GM18867 (cell line): ENCODE measurements at regions not wholly inside any gene's neighbourhood (a gene's known extent, or its start where the extent isn't known, plus 50 kb on each side); places are given as distances from the start of the nearest gene placed in this dataset.

Experiments
- ATAC-seq: cut with Tn5 transposase; IDR thresholded peaks from one replicate; pipeline ENCODE4 v1.9.1; 2021; ENCODE audit warnings: mild to moderate bottlenecking, moderate library complexity; ENCODE audit not compliant: unreplicated experiment

DNA sequence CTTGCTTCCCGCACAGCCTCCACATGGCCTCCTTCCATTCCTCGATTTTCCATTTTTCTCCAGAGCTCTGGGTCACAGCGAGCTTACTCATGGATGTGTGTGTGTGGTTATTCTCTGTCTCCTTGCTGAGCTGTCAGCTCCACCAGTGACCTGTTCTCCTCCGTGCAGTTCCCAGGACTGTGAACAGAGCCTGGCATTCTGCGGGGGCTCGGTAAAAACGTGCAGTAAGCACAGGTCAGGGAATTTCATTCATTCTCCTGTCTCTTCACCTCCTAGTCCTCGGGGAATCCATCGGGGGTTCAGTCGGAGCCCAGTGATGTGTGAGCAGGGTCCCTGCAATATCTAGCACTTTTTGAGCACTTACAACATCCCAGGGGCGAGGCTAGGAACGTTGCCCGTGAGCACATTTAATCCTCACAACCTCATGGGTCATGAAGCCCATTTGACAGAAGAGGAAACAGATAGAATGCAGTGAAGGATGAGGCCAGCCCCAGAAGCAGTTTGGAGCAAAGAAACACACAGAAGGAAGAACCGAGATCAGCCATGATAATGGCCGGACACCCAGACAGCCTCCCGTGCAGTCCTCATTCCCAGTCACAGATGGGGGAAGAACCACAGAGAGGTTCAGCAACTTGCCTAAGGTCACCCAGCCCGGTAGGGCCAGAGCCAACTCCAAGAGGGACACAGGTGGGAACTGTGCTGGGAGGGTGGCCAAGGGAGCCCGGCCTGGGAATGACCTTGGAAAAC, 183.2 kb upstream of the GSE1 start:
- ATAC-seq: no peak

DNA sequence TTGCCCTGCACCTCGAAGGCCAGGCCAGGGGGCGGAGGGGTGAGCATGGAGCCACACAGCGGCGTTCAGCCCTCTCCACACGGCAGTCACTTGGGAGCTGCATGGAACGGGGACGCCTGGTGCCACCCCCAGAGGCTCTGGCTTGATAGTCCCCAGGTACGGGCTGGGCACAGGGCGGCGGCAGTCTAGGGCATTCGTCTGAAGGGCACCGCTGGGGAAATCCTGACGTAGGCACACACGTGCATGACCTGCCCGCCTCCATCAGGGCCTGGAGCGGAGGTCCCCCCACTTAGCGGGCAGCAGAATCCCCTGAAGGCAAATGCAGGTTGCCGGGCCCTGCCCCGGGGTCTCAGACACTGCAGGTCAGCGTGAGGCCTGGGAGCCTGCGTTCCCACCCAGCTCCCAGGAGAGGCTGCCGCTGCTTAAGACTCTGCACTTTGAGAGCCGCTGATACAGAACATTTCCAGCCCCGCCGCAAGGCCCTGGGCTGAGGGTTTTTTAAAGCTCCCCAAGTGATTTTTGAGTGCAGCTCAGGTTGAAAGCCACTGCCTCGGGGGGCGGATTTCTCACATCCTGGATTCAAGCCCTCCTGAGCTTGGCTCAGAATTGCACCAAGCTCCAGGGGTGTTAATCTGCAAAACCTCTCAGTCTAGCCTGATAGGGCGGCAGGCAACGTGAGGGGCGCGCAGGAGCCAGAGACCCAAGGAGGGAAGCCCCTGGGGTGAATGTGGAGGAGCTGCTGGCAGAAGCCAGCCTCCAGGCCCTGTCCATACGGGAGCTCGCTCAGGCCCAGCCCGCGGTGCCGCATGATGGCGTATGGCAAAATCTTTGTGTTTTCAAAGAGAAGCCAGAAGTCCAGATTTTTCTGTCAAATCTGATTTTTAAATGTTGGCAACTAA, 182.3 kb upstream of the GSE1 start:
- no peak for ATAC-seq

DNA sequence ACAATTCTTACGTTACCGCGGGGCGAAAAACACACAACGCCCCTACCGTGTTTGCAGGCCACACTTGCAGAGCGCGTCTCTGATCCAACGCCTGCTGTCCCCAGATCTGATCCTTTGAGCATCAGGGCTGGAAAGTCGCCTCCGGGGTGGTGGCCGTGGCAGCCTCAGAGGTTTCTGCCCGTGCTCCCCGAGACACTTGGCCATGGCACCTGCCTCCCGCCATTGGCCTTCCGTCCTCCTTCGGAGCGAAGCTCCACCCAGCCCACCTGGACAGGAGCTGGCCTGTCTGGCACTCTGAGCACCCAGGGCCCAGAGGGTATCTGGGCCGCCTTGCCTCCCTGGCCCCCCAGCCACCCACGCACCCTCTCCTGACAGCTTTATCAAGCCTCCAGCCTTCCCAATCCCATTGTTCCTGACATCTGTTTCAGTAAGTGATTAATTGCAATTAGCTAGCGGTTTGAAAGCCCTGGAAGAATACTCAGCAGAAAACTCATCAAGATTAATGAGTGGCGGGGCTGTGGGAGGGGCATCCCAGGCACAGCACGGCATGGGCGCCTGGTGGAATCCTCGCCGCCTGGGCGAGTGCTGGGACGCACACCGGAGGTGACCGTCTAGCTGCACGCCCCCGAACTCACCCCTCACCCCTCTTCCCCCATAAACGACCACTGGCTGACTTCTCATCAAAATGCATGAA, 181.5 kb upstream of the GSE1 start:
- ATAC-seq: no peak

DNA sequence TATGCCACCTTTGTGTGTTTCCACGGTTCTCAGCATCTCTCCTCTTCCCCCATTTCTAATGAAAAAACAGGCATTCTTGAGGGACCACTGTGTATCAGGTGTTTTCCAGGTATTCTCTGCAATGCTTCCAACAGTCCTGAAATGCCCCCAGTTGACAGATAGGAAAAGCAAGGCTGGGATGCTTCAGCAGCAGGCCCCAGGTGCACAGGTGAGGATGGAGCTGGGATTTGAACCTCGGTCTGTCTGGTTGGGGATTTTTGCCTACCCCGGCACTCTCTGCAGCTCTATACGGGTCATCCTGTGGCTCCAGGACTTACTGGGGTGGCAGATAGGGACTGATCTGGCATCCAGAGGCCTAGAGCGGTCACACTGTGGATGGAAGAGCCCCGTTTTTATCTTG, 180.5 kb upstream of the GSE1 start:
- ATAC-seq: no peak

DNA sequence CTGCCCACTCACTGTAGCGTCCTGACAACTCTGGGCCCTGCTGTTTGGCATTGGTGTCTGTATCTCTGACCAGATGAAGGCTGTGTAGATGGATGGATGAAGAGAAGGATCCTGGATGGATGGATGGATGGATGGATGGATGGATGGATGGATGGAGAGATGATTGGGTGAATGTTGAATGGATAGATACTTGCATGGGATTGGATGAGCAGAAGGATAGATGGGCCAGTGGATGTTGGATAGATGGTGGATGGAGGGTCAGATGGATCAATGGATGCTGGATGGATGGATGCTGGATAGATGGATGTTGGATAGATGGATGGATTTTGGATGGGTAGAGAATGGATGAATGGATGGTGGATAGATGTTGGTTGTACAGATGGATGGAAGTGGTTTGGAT, 179.6 kb upstream of the GSE1 start:
- no peak for ATAC-seq

DNA sequence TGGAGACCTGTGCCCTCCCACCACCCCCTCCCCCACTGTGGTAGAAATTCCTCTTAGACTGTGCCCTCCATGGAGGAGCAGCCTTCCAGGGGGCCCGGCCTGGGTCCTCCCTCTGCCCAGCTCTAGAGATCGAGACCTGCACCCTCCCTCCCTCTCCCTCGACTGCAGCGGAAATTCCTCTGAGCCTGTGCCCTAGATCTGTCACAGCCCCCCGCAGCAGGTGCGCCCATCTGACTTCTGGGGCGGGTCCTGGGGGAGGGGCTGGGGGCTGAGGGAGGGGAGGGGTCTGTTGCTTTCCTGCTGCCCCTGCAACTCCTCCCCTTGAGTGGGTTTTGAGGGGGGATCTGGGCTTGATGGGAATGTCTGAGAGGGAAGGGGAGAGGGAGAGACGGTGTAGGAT, 177.8 kb upstream of the GSE1 start:
- no peak for ATAC-seq

DNA sequence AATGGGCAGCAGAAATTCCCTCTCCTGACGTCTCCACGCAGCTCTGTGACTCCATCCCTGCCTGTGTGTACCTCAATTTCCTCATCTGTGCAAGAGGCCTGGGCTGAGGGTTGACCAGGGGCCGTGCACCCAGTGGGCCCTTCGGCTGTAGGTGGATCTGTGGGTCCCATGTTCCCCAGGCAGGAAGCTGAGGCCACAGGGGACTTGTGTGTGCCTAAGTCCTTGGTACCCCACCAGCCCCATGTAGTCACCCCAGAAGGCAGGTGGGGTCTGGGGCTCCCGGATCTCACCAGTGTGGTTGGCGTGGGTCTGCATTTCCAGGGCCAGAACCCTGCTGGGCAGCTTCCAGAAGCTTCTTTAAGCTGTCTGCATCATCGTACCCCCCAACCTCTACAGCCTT, 177.4 kb upstream of the GSE1 start:
- no peak for ATAC-seq

DNA sequence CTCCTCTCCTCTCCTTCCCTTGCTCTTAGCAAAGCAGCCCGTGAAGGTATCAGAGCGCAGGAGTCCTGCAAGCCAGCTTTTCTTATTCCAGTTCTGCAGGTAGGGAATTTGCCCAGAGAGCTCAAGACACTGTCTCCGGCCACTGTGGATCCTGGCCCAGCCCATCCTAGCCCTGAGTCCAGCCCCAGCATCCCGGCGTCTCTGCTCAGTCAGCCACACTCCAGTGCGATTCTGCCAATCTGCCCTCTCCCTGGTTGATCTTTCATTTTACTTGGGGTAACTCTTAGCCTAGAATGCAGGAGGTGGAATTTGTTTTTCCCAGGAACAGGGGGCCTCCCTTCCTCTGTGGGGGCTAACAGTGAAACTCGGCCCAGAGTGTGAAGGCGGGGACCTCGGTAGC, 176.9 kb upstream of the GSE1 start:
- no peak for ATAC-seq

DNA sequence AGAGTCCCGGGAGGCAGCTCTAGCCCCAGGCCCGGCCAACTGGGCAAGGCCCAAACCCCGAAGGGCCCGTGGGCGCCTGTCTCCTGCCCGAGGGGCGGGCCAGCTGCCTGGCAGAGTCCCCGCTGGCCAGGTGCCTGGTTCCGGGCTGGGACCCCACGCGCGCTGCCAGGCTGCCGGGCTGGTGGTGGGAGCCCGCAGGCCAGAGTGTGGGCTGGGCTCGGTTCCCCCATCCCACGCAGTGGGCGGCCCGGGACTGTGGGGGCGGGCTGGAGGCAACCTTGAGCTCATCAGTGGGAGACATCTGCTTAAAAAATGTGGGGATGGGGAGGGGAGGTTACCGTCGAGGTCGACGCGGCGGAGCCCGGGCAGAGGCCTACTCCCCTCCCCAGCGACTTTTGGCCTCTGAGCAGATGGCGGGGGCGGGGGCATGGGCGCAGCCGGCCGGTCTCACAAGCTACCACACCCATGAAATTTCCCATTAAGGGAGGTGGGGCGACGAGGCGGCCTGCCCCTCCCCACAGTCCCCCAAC, 176.4 kb upstream of the GSE1 start:
- no peak for ATAC-seq

DNA sequence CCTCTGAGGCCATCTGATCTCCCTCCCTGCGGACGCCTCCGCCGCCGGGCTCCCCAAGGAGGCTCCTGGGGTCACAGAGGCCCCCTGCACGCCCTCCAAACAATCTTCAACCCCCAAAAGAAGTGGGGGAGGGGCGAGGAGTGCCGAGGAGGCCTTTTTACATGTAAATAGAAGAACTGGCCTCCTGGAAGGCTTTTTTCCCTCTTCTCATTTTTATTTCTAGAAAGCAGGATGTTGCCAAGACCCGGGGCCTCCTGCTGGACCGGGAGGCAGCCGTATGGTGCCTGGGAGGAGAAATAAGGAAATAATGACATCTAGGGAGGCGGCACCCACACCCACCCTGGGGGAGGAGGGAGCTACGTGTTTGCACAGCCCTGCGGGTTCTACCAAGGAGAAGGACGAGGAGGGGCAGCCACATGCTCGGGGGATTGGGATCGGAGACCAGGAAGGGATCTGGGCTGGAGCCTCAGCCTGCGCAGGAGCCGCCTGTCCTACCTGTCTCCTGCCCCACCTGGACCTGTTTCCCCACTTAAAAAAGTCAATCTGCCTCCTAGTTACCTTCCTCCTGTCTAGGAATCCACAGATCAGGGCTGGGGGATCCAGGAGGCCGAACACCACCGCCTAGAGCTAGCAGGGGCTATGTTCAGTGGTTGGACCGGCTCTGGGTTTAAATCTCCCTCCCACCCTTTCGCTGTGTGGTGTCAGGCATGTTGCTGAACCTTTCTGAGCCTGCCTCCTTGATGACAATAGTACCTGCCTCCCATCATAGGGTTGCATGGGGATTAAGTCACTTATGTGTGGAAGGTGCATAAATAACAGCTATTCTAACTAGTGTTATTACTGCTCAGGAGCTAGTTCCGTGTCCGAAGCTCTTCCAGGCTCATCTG, 175.7 kb upstream of the GSE1 start:
- no peak for ATAC-seq

DNA sequence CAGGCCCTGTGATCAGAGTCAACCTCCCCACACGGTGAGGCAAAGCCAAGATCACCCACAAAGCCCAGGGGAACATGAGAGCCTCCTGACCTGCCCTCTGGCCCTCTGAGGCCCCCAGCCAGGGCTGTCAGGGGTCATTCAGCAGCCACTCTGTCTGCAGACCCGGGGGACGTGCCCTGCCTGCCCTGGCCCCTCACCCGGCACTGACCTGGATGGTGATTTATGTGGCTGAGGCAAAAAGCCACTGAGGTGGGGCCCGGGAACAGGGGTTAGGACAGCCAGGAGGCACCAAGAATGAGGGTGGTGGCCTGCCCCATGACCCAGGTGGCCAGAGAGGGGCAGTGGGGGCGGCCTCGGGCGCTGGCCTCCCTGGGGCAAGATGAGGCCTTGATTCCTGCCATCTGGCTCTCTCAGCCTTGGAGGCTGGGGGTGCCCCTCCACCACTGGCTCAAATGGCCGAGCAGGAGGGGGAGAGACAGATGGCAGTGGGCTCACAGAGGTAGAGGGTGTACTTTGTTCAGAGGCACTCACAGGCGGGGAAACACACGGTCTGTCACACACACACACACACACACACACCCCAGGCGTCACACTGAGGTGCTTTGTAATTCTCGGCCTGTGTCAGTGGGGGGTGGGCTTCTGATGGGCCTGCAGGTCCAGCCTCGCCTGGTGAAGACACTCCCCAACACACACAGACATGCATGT, 174.0 kb upstream of the GSE1 start:
- no peak for ATAC-seq

DNA sequence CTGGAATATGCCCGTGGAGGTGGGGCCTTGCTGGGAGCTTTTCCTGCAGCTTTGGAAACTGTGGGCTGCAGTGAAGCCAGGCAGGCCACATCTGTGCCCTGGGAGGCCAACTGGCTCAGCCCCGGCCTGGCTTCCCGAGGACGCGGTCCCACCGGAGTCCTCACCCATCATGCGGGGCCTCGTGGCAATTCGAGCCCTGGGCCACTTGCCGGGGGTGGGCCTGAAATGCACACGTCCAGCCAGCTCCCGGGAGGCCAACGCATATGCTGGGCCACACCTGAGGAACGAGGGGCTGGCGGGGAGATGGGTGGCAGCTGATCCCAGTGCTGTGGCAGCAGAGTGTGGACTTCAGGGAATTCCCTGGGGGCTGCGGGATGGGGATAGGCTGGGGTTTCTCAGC, 172.4 kb upstream of the GSE1 start:
- ATAC-seq: no peak

DNA sequence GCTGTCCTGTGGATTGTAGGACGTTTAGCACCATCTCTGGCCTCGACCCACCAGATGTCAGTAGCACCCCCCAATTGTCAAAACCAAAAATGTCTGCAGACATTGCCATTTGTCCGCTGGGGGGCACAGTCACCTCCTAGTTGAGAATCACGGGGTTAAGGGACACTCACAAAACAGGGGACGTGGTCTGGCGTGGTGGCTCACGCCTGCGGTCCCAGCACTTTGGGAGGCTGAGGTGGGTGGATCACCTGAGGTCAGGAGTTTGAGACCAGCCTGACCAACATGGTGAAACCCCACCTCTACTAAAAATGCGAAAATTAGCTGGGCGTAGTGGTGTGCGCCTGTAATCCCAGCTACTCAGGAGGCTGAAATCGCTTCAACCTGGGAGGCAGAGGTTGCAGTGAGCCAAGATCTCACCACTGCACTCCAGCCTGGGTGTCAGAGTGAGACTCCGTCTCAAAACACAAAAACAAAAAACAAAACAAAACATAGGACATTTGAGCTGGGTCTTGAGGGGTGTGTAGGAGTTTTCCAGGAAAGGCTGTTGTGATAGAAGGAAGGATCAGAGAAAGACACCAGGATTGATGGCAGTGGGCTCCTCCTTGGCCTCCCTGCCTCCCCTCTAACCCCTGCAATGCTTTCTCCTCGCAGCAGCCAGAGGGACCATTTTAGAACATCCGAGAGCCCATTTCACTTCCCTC, 171.8 kb upstream of the GSE1 start:
- ATAC-seq: no peak

DNA sequence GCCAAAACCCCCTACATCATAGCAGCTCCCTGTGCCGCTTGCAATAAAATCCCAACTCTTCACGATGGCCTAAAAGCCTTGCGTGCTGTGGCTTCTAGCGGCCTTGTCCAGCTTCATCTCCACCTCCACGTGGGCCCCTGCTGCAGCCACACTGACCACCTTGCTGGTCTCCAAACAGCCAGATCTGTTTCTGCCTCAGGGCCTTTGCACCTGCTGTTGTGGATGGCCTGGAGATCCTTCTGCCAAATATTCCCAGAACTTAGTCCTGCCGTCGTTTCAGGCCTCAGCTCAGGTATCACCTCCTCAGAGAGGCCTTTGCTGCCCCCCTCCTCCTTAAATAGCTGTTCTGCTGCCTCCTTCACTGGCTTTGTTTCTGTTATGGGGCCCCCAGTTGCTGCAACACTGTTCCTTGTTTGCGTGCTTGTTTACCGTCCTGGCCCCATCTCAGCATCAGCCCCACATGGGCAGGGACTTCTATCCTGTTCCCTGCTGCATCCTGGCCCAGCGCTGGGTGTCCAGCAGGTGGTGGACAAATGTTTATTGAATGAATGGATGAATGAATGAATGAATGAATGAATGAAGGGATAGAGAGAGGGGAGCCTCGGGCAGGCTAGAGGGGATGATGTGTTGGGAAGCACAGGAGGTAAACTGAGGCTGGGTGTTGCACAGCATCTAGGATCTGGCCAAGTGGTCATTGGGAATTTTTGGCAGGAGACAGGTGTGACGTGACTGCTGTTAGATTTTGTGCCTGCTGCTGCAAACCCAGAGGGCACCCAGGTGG, 171.0 kb upstream of the GSE1 start:
- ATAC-seq: no peak

DNA sequence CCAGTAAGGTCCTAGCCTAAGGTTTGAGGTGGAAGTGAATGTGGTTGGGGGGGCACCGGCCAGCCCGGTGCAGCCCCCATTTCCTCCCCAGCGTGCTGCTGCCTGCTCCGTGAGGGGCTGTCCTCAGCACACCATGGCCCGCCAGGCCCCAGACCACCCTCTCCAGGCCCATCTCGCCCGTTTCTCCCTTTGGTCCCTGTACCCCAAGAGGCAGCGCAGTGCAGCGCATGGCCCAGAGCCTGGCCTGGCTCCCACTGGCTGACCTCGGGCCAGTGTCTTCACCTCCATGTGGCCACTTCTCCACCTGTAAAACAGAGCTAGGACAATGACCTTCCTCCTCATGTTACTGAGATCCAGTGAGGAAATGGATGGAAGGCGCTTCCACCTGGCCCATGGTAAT, 170.0 kb upstream of the GSE1 start:
- no peak for ATAC-seq

DNA sequence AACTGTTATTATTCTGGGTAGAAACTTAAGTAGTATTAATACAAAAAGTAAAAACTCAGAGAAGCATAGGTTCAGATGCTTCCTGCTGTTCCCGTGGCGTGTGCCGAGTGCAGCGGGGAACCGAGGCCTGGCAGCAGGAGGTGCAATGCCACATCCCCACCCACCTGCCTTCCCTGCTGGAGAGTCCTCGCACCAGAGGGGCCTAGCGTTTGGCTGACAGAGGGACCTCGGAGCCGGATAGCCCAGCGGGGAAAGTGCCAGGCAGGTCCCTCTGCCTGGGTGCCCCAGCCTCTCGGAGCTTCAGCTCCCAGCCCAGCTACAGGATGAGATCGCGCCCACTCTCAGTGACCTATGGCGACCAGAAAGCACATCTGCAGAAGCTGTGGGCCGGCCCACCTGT, 169.6 kb upstream of the GSE1 start:
- no peak for ATAC-seq

DNA sequence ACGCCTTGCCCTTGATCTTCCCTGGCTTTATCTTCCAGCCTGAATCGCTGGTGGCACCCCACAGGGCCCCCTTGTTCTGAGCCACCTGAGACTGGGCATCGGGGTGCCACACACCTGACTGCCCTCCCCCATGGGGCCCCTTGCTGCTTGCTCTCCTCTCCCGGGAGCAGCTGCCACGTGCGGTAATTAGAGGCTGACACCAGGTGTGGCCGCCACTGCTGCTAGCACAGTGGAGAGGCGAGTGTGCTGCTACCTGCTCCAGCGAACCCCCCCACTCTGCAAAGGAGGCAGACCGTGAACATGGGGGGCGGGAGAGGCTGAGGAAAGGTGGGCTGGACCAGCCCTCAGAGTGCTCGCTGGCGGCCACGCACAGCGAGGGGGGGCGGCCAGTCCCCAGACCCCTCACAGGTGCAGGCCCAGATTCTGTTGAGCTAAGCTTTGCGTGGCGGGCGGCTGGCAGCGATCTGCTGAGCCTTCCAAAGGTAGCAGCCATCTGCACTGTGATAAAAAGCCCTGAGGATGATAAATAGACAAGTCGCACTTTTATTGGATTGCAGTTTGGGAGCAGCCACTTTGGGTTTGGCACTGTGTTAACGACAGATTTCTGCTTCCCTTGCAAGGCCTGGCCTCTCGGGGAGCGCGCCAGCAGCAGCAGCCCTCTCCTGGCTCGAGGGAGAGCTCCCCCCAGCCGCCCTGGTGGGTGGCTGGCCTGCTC, 167.9 kb upstream of the GSE1 start:
- no peak for ATAC-seq

DNA sequence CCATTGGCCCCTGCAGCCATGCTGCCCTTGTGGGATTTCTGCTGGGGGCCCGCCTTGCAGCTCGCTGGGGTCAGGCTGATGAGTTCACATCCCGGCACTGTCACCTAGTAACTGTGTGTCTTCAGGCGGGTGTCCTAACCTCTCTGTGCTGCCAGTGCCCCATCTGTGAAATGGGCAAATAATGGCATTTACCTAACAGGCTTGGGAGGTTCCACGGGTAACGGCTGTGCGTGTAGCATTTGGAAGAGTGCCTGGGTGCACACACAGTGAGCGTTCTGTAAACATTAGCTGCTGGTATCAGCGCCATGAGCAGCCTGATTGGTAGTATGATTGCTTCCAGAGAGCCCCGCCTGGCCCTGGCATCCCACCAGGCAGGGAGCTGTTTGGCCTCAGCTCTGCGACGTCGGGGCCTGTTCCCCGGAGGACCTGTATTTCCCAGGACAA, 167.3 kb upstream of the GSE1 start:
- ATAC-seq: no peak
